Stimulated activated effector memory CD8-positive, alpha-beta T cell treated with anti-CD3 and anti-CD28 coated beads, Interleukin-12 subunit alpha, Interleukin-12 subunit beta, amount 100 ng/mL, for 72 hours (primary cell): ENCODE measurements at regions not wholly inside any gene's neighbourhood (a gene's known extent, or its start where the extent isn't known, plus 50 kb on each side); places are given as distances from the start of the nearest gene placed in this dataset.

Experiments used
- ATAC-seq: fragments of 150-1000 bp; cut with Tn5 transposase; 2 replicates; pipeline ENCODE4 v1.10.0; 2021
- DNase-seq, 2 donors: peaks; one replicate each; pipeline ENCODE4 v3.0.0; 2021 to 2022; ENCODE audit warnings: low spot score in 2 of 2
- H3K27ac Mint-ChIP-seq: one replicate; pipeline ENCODE4 v1.8.0; 2022; ENCODE audit warnings: mild to moderate bottlenecking, mixed read lengths
- H3K36me3 Mint-ChIP-seq: one replicate; pipeline ENCODE4 v1.8.0; 2022; ENCODE audit warnings: mild to moderate bottlenecking, mixed read lengths
- H3K4me1 Mint-ChIP-seq: one replicate; pipeline ENCODE4 v1.8.0; 2022; ENCODE audit warnings: mixed read lengths
- H3K4me3 Mint-ChIP-seq: one replicate; pipeline ENCODE4 v1.8.0; 2022; ENCODE audit warnings: mild to moderate bottlenecking, mixed read lengths
- H3K9me3 Mint-ChIP-seq: one replicate; pipeline ENCODE4 v1.8.0; 2022; ENCODE audit warnings: mixed read lengths

GRCh38 chr17:69858460-69858859 is 216.6 kb upstream of the KCNJ16 start:
- Mint-ChIP-seq H3K4me3 (no peak overlapping the region), H3K4me1 (no peaks in the 10 kb centered on the region), H3K36me3 (no peaks in the 10 kb centered on the region), H3K9me3 (peaks cover 13% of the 10 kb centered on the region), H3K27ac (no peak overlapping the region)
- no peak for DNase-seq
- ATAC-seq = no peak

GRCh38 chr17:69860142-69860680 is 214.8 kb upstream of the KCNJ16 start:
- Mint-ChIP-seq H3K36me3 (no peaks in the 10 kb centered on the region), H3K27ac (no peak overlapping the region), H3K9me3 (peaks cover 7% of the 10 kb centered on the region), H3K4me1 (no peaks in the 10 kb centered on the region), H3K4me3 (no peak overlapping the region)
- no peak for DNase-seq
- no peak for ATAC-seq

DNA sequence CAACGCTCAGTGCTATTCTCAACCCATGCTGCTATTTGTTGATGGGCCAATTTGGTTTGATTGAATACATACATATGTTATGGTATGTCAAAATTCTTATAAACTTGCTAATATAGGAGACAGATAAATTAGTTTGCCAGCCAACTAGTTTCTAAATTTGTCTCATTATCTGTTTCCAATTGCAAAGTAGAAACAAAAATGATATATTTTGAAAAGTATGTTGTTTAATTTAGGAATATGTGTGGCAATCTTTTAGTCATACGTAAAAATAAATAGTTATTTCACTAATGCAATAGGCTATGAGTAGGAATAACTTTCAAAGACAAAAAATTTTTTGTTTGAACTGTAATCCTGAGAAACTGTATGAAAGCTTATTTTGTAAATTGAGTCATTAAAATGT is 210.6 kb upstream of the KCNJ16 start:
- Mint-ChIP-seq H3K4me1 (no peaks in the 10 kb centered on the region), H3K36me3 (no peaks in the 10 kb centered on the region), H3K4me3 (no peak overlapping the region), H3K27ac (no peak overlapping the region), H3K9me3 (peaks cover 10% of the 10 kb centered on the region)
- no peak for DNase-seq
- no peak for ATAC-seq

GRCh38 chr17:69869667-69870066 is 205.4 kb upstream of the KCNJ16 start:
- ATAC-seq (no peak), DNase-seq (no peak)
- Mint-ChIP-seq H3K9me3 (peaks cover 13% of the 10 kb centered on the region), H3K27ac (no peak overlapping the region), H3K36me3 (no peaks in the 10 kb centered on the region), H3K4me3 (no peak overlapping the region), H3K4me1 (no peaks in the 10 kb centered on the region)

DNA sequence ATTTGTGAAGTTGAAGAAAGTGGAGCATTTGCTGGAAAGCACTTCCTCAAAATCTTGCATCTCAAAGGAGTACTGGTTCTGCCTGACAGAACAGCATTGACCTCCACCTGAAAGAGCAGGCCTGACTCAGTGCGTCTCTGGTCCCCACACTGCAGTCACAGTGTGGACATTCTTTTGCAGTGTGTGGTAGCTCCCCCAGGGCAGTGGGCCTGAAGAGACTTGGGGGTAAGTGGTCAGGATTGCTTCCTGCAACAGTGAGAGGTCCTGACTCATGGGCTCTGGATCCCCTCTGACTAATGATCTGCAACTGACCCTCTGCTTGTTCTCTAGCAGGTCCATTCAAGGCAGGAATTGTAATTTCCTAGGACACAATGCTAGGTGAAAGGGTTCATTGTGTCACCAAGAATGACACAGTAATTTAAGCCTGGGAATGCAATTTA is 204.9 kb upstream of the KCNJ16 start:
- DNase-seq = no peak
- H3K36me3 Mint-ChIP-seq = no peaks in the 10 kb centered on the region
- no peak overlapping the region for H3K27ac Mint-ChIP-seq
- ATAC-seq = no peak
- H3K4me1 Mint-ChIP-seq = no peaks in the 10 kb centered on the region
- H3K4me3 Mint-ChIP-seq = no peak overlapping the region
- H3K9me3 Mint-ChIP-seq = peaks cover 13% of the 10 kb centered on the region

- H3K4me3 Mint-ChIP-seq = no peak overlapping the region
- DNase-seq (no peak), ATAC-seq (no peak)
- no peak overlapping the region for H3K27ac Mint-ChIP-seq
- peaks cover 13% of the 10 kb centered on the region for H3K9me3 Mint-ChIP-seq
- no peaks in the 10 kb centered on the region for H3K4me1 Mint-ChIP-seq
- H3K36me3 Mint-ChIP-seq = no peaks in the 10 kb centered on the region
Observed at GRCh38 chr17:69870751-69871199, 204.2 kb upstream of the KCNJ16 start.

GRCh38 chr17:69871318-69871717 is 203.7 kb upstream of the KCNJ16 start:
- Mint-ChIP-seq H3K4me3 (no peak overlapping the region), H3K9me3 (peaks cover 13% of the 10 kb centered on the region), H3K36me3 (no peaks in the 10 kb centered on the region), H3K4me1 (no peaks in the 10 kb centered on the region), H3K27ac (no peak overlapping the region)
- ATAC-seq = no peak
- no peak for DNase-seq

- ATAC-seq = no peak
Observed at GRCh38 chr17:69872675-69873262, 202.3 kb upstream of the KCNJ16 start.

GRCh38 chr17:69874175-69874670 is 200.8 kb upstream of the KCNJ16 start:
- peaks cover 6% of the 10 kb centered on the region for H3K9me3 Mint-ChIP-seq
- no peaks in the 10 kb centered on the region for H3K4me1 Mint-ChIP-seq
- no peak overlapping the region for H3K4me3 Mint-ChIP-seq
- no peaks in the 10 kb centered on the region for H3K36me3 Mint-ChIP-seq
- DNase-seq (no peak), ATAC-seq (no peak)
- H3K27ac Mint-ChIP-seq = no peak overlapping the region

More at GRCh38 chr17:69872675-69873262, 202.3 kb upstream of the KCNJ16 start:
- H3K4me3 Mint-ChIP-seq = no peak overlapping the region
- no peaks in the 10 kb centered on the region for H3K4me1 Mint-ChIP-seq
- H3K36me3 Mint-ChIP-seq = no peaks in the 10 kb centered on the region
- no peak for DNase-seq
- H3K9me3 Mint-ChIP-seq = peaks cover 10% of the 10 kb centered on the region
- H3K27ac Mint-ChIP-seq = no peak overlapping the region

GRCh38 chr17:69876757-69877156 is 198.3 kb upstream of the KCNJ16 start:
- Mint-ChIP-seq H3K36me3 (no peaks in the 10 kb centered on the region), H3K4me1 (no peaks in the 10 kb centered on the region), H3K4me3 (no peak overlapping the region), H3K9me3 (peaks cover 5% of the 10 kb centered on the region), H3K27ac (no peak overlapping the region)
- no peak for ATAC-seq
- DNase-seq = no peak

DNA sequence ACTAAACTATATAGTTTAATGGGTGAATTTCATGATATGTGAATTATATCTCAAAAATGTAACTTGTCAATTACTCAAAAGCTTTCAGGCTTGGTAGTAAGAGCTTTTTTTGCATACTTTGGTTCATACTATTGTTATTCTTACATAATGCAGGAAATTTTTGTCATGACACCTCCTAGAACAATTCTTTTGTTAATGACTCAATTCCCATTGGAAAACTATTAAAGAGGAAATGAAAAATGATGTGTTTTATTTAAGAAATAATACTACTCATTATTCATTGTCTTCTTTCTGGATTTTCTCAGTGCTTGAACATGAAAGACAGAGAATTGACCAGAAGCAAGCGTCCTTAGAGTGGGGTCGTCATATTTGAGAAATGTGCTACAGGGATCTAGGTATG is 196.4 kb upstream of the KCNJ16 start:
- ATAC-seq = no peak
- Mint-ChIP-seq H3K36me3 (no peaks in the 10 kb centered on the region), H3K9me3 (no peaks in the 10 kb centered on the region), H3K4me3 (no peak overlapping the region), H3K4me1 (no peaks in the 10 kb centered on the region), H3K27ac (no peak overlapping the region)
- DNase-seq = no peak

DNA sequence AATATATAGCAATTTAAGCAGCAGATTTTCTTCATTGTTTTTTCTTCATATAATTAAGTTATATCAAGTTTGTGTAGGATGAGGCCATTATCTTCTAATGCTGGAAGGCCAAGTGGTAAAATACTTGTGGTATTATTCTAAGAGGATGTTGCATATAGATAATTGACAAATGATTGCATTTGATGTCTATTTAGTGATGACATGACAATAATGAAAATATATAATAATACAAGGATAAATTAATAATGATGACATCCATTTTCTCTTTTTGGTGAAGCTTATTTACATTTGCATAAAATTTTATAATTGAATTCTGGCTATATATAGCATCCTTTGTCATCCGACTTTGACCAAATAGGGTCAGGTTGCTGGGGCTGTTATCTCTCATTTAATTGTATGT is 195.4 kb upstream of the KCNJ16 start:
- DNase-seq (no peak), ATAC-seq (no peak)
- Mint-ChIP-seq H3K4me3 (no peak overlapping the region), H3K36me3 (no peaks in the 10 kb centered on the region), H3K4me1 (no peaks in the 10 kb centered on the region), H3K27ac (no peak overlapping the region), H3K9me3 (no peaks in the 10 kb centered on the region)

DNA sequence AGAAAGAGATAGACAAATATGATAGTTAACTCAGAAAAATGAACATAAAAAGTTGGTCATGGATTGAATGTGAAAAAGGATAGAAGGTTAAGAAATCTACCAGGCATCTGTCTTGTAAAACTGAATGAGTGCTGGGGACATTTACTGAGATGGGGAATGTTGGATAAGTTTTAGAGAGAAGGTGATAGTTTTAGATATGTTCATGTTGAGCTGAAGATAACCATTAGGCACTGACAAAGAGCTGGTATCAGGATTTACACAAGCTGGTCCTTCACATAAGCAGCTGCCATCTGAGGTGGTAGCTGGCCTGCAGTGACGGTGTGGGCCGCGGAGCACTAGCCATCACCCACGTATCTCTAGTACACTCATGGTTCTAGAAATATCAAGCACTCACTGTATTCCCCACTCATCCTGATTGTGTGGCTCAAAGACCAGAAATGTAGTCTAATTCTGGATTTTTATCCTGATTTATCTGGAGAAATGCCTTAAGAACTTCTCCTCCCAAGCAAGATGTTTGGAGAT is 194.4 kb upstream of the KCNJ16 start:
- Mint-ChIP-seq H3K4me1 (no peaks in the 10 kb centered on the region), H3K4me3 (no peak overlapping the region), H3K9me3 (no peaks in the 10 kb centered on the region), H3K36me3 (no peaks in the 10 kb centered on the region), H3K27ac (no peak overlapping the region)
- DNase-seq = no peak
- ATAC-seq = no peak

DNA sequence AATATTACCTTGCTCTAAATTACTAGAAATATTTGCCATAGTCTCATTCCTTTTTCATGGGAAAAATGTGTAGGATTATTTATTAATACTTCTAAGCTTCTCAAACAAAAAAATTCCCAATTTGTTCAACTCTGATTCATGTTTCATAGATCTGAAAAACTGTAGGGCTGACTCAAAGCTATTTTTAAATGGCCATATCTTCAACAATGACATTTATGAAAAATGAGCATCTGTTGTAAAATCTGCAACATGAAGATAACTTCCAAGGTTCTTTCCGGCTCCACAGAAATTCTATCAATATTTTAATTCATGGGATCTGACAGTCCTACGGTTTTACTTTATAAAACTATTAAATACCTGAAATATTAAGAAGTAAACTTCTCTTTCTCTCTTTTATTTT is 192.7 kb upstream of the KCNJ16 start:
- no peaks in the 10 kb centered on the region for H3K4me1 Mint-ChIP-seq
- no peaks in the 10 kb centered on the region for H3K9me3 Mint-ChIP-seq
- H3K4me3 Mint-ChIP-seq = no peak overlapping the region
- ATAC-seq (no peak), DNase-seq (no peak)
- no peak overlapping the region for H3K27ac Mint-ChIP-seq
- no peaks in the 10 kb centered on the region for H3K36me3 Mint-ChIP-seq

GRCh38 chr17:69883120-69883519 is 191.9 kb upstream of the KCNJ16 start:
- no peak overlapping the region for H3K4me3 Mint-ChIP-seq
- H3K4me1 Mint-ChIP-seq = no peaks in the 10 kb centered on the region
- DNase-seq = no peak
- no peak for ATAC-seq
- no peak overlapping the region for H3K27ac Mint-ChIP-seq
- H3K36me3 Mint-ChIP-seq = no peaks in the 10 kb centered on the region
- H3K9me3 Mint-ChIP-seq = no peaks in the 10 kb centered on the region

DNA sequence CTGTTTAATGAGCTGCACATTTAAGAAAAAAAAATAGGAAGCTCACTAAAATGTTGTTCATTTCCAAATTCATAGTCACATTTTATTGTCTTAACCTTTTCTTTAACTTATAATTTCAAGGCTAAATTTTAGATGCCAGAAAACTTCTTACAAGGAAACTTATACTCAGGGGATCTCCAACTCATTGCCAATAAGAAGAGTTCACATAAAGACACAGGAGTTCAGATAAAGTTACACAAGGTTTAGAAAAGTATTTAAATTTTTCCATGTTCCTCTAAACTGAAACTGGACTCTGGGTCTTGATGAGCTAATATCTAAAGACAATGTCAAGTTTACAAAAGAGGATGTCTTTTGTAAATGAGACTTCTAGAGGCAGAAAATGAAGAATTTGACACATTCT is 190.7 kb upstream of the KCNJ16 start:
- no peak overlapping the region for H3K4me3 Mint-ChIP-seq
- DNase-seq = no peak
- no peak for ATAC-seq
- no peaks in the 10 kb centered on the region for H3K9me3 Mint-ChIP-seq
- H3K4me1 Mint-ChIP-seq = no peaks in the 10 kb centered on the region
- H3K27ac Mint-ChIP-seq = no peak overlapping the region
- no peaks in the 10 kb centered on the region for H3K36me3 Mint-ChIP-seq
